HG02571 (cell line): ENCODE measurements at regions not wholly inside any gene's neighbourhood (a gene's known extent, or its start where the extent isn't known, plus 50 kb on each side); places are given as distances from the start of the nearest gene placed in this dataset.
"Not testable (repeated sequence)": the region's sequence is repeated elsewhere in the genome, so short reads cannot be mapped to it uniquely, and the experiment has no call there.

Experiments used
- ATAC-seq: cut with Tn5 transposase; IDR thresholded peaks from one replicate; pipeline ENCODE4 v1.9.1; 2021; ENCODE audit warnings: mild to moderate bottlenecking, moderate library complexity; ENCODE audit not compliant: unreplicated experiment

GRCh38 chr18:34467058-34467457 lies 242.3 kb upstream of the NOL4 start:
- no peak for ATAC-seq

- ATAC-seq: no peak
These were observed 229.9 kb upstream of the DTNA start for GRCh38 chr18:34480162-34480700.

- no peak for ATAC-seq
These were observed 227.9 kb upstream of the DTNA start for GRCh38 chr18:34482204-34482603.

GRCh38 chr18:34483198-34483597 lies 226.9 kb upstream of the DTNA start:
- no peak for ATAC-seq

- no peak for ATAC-seq
These were observed 218.4 kb upstream of the DTNA start for GRCh38 chr18:34491719-34492118.

- ATAC-seq: no peak
These were observed 217.4 kb upstream of the DTNA start for GRCh38 chr18:34492652-34493051.

GRCh38 chr18:34493099-34493544 lies 217.0 kb upstream of the DTNA start:
- peak; percentile 38 for ATAC-seq

- ATAC-seq: peak; percentile 69
These were observed 216.3 kb upstream of the DTNA start for GRCh38 chr18:34493566-34494358.

- ATAC-seq: no peak
These were observed 215.8 kb upstream of the DTNA start for GRCh38 chr18:34494359-34494696.

- ATAC-seq: no peak
These were observed 214.6 kb upstream of the DTNA start for GRCh38 chr18:34495506-34495905.

GRCh38 chr18:34501553-34501952 lies 208.5 kb upstream of the DTNA start:
- ATAC-seq: no peak

- no peak for ATAC-seq
These were observed 203.9 kb upstream of the DTNA start for GRCh38 chr18:34506198-34506597.

- ATAC-seq: no peak
These were observed 200.9 kb upstream of the DTNA start for GRCh38 chr18:34509163-34509562.

- ATAC-seq: no peak
These were observed 200.1 kb upstream of the DTNA start for GRCh38 chr18:34509879-34510586.

- ATAC-seq: no peak
These were observed 199.2 kb upstream of the DTNA start for GRCh38 chr18:34510926-34511325.

GRCh38 chr18:34511435-34511834 lies 198.7 kb upstream of the DTNA start:
- ATAC-seq: no peak

GRCh38 chr18:34511879-34512278 lies 198.2 kb upstream of the DTNA start:
- no peak for ATAC-seq

- no peak for ATAC-seq
These were observed 195.9 kb upstream of the DTNA start for GRCh38 chr18:34514238-34514637.

- ATAC-seq: no peak
These were observed 195.1 kb upstream of the DTNA start for GRCh38 chr18:34514957-34515356.

- not testable (repeated sequence) for ATAC-seq
These were observed 193.7 kb upstream of the DTNA start for GRCh38 chr18:34516355-34516754.

GRCh38 chr18:34516996-34517395 lies 193.1 kb upstream of the DTNA start:
- not testable (repeated sequence) for ATAC-seq

- ATAC-seq: no peak
These were observed 189.1 kb upstream of the DTNA start for GRCh38 chr18:34521040-34521439.
